ENCODE measurements at regions not wholly inside any gene's neighbourhood (a gene's known extent, or its start where the extent isn't known, plus 50 kb on each side); places are given as distances from the start of the nearest gene placed in this dataset.

- no peak overlapping the region for H3K27ac ChIP-seq
Measured at GRCh38 chr20:19929012-19929360, 88.2 kb upstream of the NAA20 start.

GRCh38 chr20:19929481-19930145 lies 87.5 kb upstream of the NAA20 start:
- no peak overlapping the region for H3K27ac ChIP-seq
- no peak for TF ChIP-seq CTCF (IDR thresholded peaks at IDR 0.05)
- peak; percentile 40 for DNase-seq

More at GRCh38 chr20:19929012-19929360, 88.2 kb upstream of the NAA20 start:
- intact Hi-C loops (cut with DNase I) = no loop called here
- TF ChIP-seq CTCF (IDR thresholded peaks at IDR 0.05) = no peak
- Histone ChIP-seq H3K9ac (ENCODE audit: low read depth in 2 of 2, low read length in 2 of 2) (peak overlapping the region; percentile 0 to 19), H3K4me1 (peaks cover 9% of the 10 kb centered on the region), H3K36me3 (no peaks in the 10 kb centered on the region), H3K9me3 (no peaks in the 10 kb centered on the region), H3K27me3 (no peaks in the 10 kb centered on the region), H3K4me3 (no peak overlapping the region)
- no peak for DNase-seq

GRCh38 chr20:19930426-19930825 lies 86.7 kb upstream of the NAA20 start:
- intact Hi-C loops (cut with DNase I) = no loop called here
- peaks cover 9% of the 10 kb centered on the region for H3K4me1 ChIP-seq
- no peaks in the 10 kb centered on the region for H3K27me3 ChIP-seq
- TF ChIP-seq CTCF (IDR thresholded peaks at IDR 0.05) = no peak
- no peak overlapping the region for H3K27ac ChIP-seq
- no peak overlapping the region for H3K4me3 ChIP-seq
- no peaks in the 10 kb centered on the region for H3K9me3 ChIP-seq
- H3K9ac ChIP-seq (ENCODE audit: low read depth in 2 of 2, low read length in 2 of 2) = no peak overlapping the region
- no peaks in the 10 kb centered on the region for H3K36me3 ChIP-seq
- no peak for DNase-seq

More at GRCh38 chr20:19929481-19930145, 87.5 kb upstream of the NAA20 start:
- Histone ChIP-seq H3K9ac (ENCODE audit: low read depth in 2 of 2, low read length in 2 of 2) (peak overlapping the region in 1 of 2 donors; percentile 5), H3K4me3 (no peak overlapping the region), H3K9me3 (no peaks in the 10 kb centered on the region), H3K4me1 (peaks cover 9% of the 10 kb centered on the region), H3K27me3 (no peaks in the 10 kb centered on the region), H3K36me3 (no peaks in the 10 kb centered on the region)
- intact Hi-C loops (cut with DNase I) = no loop called here

GRCh38 chr20:19932170-19932667 lies 84.9 kb upstream of the NAA20 start:
- peaks cover 12% of the 10 kb centered on the region for H3K4me1 ChIP-seq
- H3K36me3 ChIP-seq = no peaks in the 10 kb centered on the region
- intact Hi-C loops (cut with DNase I) = no loop called here
- no peaks in the 10 kb centered on the region for H3K9me3 ChIP-seq
- H3K4me3 ChIP-seq = no peak overlapping the region
- no peak overlapping the region for H3K9ac ChIP-seq (ENCODE audit: low read depth in 2 of 2, low read length in 2 of 2)
- TF ChIP-seq CTCF (IDR thresholded peaks at IDR 0.05) = no peak
- no peak for DNase-seq
- no peak overlapping the region for H3K27ac ChIP-seq
- H3K27me3 ChIP-seq = no peaks in the 10 kb centered on the region

- no peaks in the 10 kb centered on the region for H3K36me3 ChIP-seq
- peak; percentile 89 for DNase-seq
- H3K4me3 ChIP-seq = peak overlapping the region; percentile 22
- intact Hi-C loops (cut with DNase I) = no loop called here
- no peak for TF ChIP-seq CTCF (IDR thresholded peaks at IDR 0.05)
- H3K27ac ChIP-seq = peak overlapping the region; percentile 71
- H3K9me3 ChIP-seq = no peaks in the 10 kb centered on the region
- H3K27me3 ChIP-seq = no peaks in the 10 kb centered on the region
- H3K4me1 ChIP-seq = peaks cover 4% of the 10 kb centered on the region
- peak overlapping the region; percentile 57 to 68 for H3K9ac ChIP-seq (ENCODE audit: low read depth in 2 of 2, low read length in 2 of 2)
Measured at GRCh38 chr20:19934792-19935491, 82.2 kb upstream of the NAA20 start.

All from colonic mucosa (tissue), 4 donors.